GM18507 (cell line): ENCODE measurements at regions not wholly inside any gene's neighbourhood (a gene's known extent, or its start where the extent isn't known, plus 50 kb on each side); places are given as distances from the start of the nearest gene placed in this dataset.
A peak's percentile ranks its signal among the peaks of the same experiment; 100 is the strongest.

ENCODE experiments used
- DNase-seq: peaks from one replicate; pipeline ENCODE4 v3.0.0; 2011; ENCODE audit warnings: low read depth; ENCODE audit not compliant: insufficient read length; ENCODE audit errors: extremely low spot score
- FAIRE-seq: peaks from 2 replicates; lab custom pipeline; 2011; peaks lifted over from hg19 to GRCh38; lab: Jason Lieb, UNC

DNA sequence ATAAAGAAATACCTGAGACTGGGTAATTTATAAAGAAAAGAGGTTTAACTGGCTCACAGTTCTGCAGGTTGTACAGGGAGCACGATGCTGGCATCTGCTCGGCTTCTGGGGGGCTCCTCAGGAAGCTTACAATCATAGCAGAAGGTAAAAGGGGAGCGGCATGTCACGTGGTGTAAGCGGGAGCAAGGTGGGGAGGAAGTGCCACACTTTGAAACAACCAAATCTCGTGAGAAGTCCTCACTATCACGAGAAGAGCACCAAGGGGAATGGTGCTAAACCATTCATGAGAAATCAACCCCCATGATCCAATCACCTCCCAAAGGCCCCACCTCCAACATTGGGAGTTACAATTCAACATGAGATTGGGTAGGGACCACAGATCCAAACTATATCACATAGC, 67.7 kb downstream of the AKR1B1 start:
- DNase-seq (no peak), FAIRE-seq (no peak)

DNA sequence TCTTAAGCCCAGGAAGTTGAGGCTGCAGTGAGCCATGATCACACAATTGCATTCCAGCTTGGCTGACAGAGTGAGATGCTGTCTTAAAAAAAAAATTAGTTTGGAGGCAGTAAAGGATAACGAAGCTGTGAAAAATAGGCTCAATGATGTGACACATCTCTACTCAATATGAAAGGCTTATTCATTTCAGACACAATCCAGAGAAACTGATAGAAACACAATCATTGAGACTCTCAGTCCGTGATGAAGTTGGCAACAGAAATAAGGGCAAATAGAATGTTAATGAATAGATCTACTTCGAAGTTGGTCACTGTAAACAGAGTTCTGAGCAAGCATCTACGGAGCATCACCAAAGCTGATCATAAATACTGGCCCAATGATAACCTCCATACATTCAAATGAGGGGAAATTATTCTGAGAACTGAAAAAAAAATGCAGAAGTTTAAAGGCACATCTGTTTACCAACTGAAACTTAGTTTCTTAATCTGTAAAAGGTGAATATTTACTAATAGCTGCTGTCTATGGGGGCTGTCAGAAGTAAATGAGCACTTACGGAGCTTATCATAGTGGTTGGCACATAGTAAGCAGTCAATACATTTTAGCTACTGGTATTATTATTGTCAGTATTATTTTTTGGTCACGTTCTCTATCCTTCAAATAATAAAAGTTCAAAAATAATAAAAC, 70.4 kb downstream of the AKR1B1 start:
- FAIRE-seq (peak; percentile 51), DNase-seq (no peak)

DNA sequence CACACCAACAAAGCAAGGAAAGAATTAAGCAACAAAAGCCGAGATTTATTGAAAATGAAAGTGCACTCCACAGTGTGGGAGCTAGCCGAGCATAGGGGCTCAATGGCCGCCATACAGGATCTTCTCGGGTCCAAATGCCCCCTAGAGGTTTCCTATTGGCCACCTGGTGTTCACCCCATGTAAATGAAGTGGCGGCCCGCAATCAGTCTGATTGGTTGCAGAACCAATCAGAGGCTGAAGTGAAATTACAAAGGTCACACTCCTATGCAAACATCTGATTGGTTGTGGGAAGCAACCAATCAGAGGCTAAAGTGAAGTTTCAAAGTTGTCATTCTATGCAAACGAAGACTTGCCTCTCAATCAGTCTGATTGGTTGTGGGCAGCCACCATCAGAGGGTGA, 61.8 kb upstream of the SLC35B4 start:
- no peak for FAIRE-seq
- no peak for DNase-seq

GRCh38 chr7:134376693-134377092, 60.0 kb upstream of the SLC35B4 start:
- DNase-seq (no peak), FAIRE-seq (no peak)

GRCh38 chr7:134375206-134375605, 58.5 kb upstream of the SLC35B4 start:
- DNase-seq (no peak), FAIRE-seq (no peak)

- DNase-seq = no peak
- FAIRE-seq = no peak
Measured at GRCh38 chr7:134374791-134375190, 58.1 kb upstream of the SLC35B4 start.

GRCh38 chr7:134374291-134374690, 57.6 kb upstream of the SLC35B4 start:
- FAIRE-seq (no peak), DNase-seq (no peak)

DNA sequence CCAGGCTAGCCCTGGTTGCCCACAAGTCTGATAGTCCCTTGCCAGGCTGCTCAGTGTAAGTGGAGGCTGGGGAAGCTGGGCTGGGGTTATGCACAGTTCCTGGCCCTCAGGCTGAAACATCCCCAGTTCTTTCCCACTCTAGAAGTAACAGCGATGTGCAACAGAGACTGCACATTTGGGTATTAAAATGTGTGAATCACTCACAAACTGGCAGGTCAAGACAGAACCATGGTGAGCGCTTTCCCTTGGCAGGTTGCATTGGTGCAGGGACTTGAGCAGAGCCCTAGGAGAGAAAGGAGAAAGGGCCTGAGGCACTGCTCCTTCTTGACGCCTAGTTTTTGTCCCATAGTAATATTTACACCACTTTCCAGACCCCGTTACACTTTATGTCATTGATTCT, 56.1 kb upstream of the SLC35B4 start:
- no peak for DNase-seq
- no peak for FAIRE-seq

DNA sequence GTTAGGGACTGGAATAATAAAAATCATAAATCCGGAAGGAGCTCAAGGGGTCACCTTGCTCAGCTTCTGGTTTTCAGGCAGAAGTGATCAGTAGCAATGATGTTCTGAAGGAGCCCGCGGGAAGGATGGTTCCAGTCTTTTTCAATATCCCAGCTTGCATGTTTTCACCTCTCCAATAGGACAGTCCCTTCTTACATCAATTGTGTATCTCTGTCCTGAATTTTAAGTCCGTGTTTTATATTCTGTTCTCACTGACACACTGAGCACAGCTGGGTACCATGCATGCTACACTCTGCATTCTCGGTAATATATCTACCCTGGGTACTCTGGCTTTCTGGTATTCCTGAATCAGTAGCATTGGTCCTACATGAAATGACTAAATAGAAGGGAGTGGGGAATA, 55.2 kb upstream of the SLC35B4 start:
- FAIRE-seq (no peak), DNase-seq (no peak)

DNA sequence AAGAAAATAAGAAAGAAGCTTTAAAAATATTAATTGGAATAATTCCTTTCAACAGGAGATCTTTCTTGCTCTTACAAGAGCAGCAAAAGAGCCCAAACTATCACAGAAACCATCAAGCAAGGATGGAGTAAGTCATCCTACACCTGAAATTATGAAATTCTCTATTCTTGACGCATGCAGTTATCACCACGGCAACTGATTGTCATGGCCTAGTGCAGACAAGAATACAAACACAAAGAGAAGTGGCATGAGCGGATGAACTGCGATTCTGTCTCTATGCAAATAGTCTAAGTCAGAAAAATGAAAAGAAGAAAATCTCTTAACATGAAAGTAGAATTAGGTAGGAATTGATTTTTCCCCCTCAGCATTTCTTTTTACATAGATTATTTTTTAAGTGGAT, 54.8 kb upstream of the SLC35B4 start:
- no peak for FAIRE-seq

GRCh38 chr7:134370135-134370534, 53.4 kb upstream of the SLC35B4 start:
- FAIRE-seq (no peak), DNase-seq (no peak)

More for the DNA sequence above, 54.8 kb upstream of the SLC35B4 start:
- DNase-seq = no peak

DNA sequence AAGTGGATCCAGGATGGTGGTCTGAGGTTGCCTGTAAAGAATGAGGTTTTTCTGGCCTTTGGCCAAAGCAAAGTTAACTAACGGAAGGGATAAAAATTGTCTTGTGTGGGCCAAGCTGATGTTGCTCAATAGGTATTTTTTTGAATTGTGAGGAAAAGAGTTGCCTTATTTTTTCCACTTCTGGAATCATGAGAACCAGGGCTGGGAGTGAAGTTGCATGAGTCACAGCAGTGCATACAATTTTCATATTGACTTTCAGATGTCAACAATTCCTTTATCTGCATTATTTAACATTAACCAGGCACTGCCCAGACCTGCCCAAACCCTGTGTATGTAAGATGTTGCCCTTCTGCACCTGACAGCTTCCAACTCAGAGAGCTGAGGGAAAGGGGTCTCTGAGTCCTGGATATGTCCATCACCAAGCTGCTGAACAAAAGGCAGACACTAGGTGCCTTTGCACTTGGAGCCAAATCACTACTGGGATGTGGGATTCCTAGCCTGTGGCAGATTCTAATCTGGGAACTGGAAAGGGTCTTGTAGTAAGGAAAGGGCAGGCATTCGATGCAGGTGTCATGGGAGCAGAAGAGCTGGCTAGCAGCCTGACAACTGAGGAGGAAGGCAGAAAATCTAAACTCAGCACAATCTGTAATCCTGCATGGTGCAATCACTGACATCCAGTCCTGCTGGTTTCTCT, 52.3 kb upstream of the SLC35B4 start:
- FAIRE-seq = no peak
- no peak for DNase-seq

DNA sequence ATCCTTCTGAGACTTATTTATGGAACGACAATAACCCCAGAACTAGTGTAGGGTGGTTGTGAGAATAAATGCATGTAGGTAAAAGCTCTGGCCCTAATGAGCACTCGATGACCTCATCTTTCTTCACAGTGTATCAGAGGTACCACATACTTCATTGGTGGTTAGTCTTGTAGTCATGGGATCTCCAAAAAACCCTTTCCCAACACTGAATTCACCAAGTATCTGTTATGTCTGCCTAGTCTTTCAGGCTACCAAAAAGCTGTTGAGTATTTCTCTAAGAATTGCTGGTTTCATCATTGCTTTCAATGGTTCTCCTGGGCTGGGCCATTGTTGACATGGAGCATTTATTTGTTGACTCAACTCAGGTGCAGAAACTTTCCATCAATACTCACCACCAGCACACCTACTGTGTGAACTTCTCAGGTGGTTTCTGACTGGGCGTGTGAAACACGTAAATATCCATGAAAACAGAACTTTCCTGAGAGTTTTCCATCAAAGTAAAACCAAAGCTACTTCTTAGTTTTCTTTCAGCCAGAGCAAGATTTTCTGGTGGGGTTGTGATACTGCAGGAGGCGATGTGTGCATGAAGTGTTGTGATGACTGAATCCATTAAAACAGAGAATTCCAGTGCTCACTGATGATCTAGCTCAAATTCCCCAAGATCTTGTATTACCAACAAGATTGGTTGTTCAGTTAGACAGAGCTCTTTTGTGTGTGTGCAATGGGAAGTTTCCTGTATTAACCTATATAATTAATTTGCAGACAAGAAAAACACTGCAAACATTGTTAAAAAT, 51.4 kb upstream of the SLC35B4 start:
- DNase-seq (no peak), FAIRE-seq (no peak)
